HG02943 (cell line): ENCODE measurements at regions not wholly inside any gene's neighbourhood (a gene's known extent, or its start where the extent isn't known, plus 50 kb on each side); places are given as distances from the start of the nearest gene placed in this dataset.
"Not testable (repeated sequence)": the region's sequence is repeated elsewhere in the genome, so short reads cannot be mapped to it uniquely, and the experiment has no call there.

Source experiments
- ATAC-seq: cut with Tn5 transposase; IDR thresholded peaks from one replicate; pipeline ENCODE4 v1.9.1; 2021; ENCODE audit warnings: mild to moderate bottlenecking, low read depth, moderate library complexity; ENCODE audit not compliant: unreplicated experiment

DNA sequence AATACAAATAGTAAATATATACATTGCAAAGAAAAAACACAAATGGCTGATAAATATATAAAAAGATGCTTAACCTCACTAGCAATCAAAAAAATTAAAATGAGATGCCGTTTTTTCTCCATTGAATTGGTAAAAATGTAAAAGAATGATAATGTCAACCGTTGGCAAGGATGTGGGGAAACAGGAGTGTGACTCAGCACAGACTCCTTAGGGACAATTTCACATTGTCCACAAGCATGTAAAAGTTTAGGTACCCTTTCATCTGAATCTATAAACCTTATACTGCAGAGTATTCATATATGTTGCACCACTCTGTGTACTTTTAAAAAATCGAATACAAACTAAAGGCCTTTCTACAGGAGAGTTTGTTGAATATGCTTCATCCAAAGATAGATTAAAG is 143.1 kb upstream of the RREB1 start:
- no peak for ATAC-seq

GRCh38 chr6:6966127-6966526 is 141.6 kb upstream of the RREB1 start:
- no peak for ATAC-seq

- ATAC-seq = no peak
Measured at GRCh38 chr6:6966569-6966968, 141.2 kb upstream of the RREB1 start.

- no peak for ATAC-seq
Measured at GRCh38 chr6:6968357-6968730, 139.4 kb upstream of the RREB1 start.

DNA sequence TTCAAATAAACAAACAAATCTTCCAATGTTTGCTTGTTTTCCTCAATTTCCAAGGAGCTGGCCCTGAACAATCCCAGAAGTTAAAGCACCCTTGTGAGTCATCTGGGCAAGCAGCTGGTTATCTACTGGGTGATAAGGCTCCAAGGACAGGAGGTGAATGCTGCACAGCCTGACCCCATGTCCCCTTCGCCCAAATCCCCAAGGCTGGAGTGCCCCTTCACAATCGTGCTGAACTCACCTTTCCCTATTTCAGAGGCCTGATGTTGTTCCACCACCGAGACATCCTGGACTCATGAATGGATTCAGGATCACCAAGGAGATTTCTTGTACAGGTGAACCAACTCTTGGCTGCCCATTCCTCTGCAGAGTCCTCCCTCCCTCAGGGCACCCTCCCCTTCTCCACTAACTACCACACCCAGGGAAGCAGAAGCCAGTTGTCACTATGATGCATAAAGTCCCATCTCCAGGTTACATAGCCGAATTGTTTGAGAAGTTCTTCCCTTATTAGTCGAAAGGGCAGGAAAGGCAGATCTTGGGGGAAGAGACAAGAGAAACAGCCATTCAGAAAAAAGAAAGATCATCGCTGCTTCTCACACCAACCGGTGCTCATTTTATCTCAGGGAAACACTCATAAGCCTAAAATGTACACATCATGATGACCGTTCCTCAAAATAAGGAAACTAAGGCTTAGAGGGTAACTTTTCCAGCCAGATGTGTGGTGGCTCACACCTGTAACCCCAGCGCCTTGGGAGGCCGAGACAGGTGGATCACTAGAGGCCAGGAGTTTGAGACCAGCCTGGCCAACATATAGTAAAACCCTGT is 138.8 kb upstream of the RREB1 start:
- ATAC-seq = no peak

GRCh38 chr6:6969761-6970223 is 138.0 kb upstream of the RREB1 start:
- ATAC-seq = no peak

DNA sequence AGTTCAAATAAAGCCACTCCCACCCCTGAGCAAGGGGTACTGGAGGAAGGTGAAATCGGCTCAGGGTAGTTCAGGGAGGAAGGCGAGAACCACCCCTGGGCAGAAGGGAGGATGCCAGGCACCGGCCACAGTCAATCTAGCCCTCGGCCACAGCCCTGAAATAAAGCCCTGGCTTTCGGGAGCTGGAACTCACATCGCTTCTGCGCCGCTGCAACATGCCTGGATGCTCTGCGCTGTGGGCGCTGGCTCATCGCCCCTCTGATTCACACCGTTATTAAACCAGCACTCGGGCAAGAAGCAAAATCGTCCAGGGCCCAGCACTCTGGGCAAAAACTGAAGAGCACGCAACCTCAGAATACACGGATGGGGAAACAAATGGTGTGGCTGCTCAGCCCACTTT is 136.9 kb upstream of the RREB1 start:
- no peak for ATAC-seq

DNA sequence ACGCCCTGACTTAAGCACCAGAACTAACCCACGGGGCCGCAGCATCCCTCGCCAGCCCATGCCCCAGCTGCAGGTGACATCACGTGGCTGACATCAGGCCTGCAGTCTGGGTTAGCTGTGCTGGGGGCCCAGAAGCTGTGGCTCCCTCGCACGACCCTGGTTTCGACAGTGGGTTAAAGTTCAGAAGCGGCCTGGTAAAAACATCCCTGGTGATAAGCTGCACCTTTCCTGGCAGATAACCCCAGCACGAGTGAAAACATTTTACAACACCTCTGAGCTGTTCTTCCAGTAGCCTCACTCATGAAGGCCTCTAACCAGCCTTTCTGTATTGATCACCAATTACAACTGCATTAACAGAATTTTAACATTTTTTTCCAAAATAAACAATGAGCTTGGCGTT is 136.4 kb upstream of the RREB1 start:
- ATAC-seq = no peak

- ATAC-seq = no peak
Measured at GRCh38 chr6:6972456-6972855, 135.3 kb upstream of the RREB1 start.

- ATAC-seq = no peak
Measured at GRCh38 chr6:6973721-6974120, 134.0 kb upstream of the RREB1 start.

- ATAC-seq = no peak
Measured at GRCh38 chr6:6975459-6976111, 132.2 kb upstream of the RREB1 start.

- ATAC-seq = no peak
Measured at GRCh38 chr6:6976193-6976592, 131.6 kb upstream of the RREB1 start.

DNA sequence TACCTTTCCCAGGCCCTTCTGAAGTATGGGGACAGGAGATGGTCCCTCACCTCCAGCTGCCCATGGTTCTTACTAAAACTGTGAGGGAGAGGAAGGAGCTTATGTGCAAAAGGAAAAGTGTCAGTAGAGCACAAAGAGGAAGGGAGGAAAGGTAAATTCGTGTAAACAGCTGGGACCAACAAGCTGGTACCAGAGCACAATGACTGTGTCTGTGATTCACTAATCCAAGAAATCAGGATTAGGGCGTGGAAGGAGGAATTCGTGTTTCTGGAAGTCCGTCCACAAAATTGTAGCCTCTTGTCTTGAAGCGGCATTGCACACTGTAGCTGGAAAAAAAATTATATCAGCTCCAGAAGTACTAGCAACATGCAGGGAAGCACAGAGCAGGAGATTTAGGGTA is 129.0 kb upstream of the RREB1 start:
- no peak for ATAC-seq

GRCh38 chr6:6980999-6981597 is 126.7 kb upstream of the RREB1 start:
- no peak for ATAC-seq

DNA sequence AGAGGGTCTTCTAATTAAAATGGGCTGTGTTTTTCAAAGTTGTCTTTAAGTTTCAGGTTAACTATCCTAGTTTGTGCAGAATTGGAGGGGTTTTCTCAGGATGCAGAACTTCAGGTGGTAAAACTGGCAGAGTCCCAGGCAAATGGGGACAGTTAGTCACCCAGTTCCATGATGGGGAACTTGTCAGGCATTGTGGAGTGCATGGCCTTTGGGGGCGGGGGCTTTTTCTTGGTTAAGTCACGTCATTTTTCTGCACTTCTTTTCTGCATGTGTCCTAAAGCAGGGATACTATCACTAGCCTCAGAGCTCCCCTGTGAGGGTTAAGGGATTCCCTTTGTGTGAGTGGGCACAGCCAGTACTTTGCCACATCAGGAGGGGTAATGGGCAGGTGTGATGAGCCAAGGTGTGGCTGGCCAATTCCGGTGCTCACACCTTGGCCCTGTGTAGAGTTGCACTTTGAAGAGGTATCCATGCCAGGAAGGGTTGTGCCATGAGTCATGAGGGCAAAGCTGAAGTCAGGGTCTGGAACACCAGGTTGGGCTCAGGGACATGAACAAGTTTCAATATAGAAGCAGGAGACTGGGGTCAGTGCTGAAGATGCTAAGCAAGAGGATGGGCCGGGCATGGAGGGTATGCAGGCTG is 126.0 kb upstream of the RREB1 start:
- no peak for ATAC-seq

GRCh38 chr6:6982663-6983062 is 125.1 kb upstream of the RREB1 start:
- no peak for ATAC-seq

GRCh38 chr6:6984585-6985366 is 123.0 kb upstream of the RREB1 start:
- ATAC-seq = no peak

DNA sequence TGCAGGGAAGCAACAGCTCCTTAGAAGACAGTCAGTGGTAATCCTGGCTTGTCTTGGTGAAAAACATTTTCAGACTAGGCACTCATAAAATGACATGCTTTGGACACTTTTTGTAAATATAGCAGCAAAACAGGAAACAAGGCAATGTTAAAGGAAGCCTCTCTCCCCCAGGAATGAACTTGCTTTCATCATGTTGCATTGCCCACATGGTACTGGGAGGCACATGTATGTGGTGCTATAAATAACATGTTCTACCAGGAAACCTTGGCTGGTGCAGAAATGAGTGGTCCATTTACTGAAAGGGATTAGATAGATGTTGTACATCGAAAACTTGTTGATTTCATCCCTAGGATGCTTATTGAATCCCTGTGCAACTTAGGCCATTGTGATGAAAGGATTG is 121.4 kb upstream of the RREB1 start:
- no peak for ATAC-seq

GRCh38 chr6:6987749-6988148 is 120.0 kb upstream of the RREB1 start:
- ATAC-seq = no peak

GRCh38 chr6:6990059-6990458 is 117.7 kb upstream of the RREB1 start:
- ATAC-seq = not testable (repeated sequence)
